Vagina (tissue), 2 donors: ENCODE measurements at regions not wholly inside any gene's neighbourhood (a gene's known extent, or its start where the extent isn't known, plus 50 kb on each side); places are given as distances from the start of the nearest gene placed in this dataset.

Experiments used
- POLR2A ChIP-seq, 2 donors: fragments of 450-650 bp; IDR thresholded peaks; one replicate each; pipeline ENCODE4 v1.6.1; 2017; ENCODE audit warnings: antibody characterized with exemption in 2 of 2, mild to moderate bottlenecking in 2 of 2, moderate library complexity in 2 of 2
- POLR2AphosphoS5 ChIP-seq, 2 donors: sonication (generic); formaldehyde crosslinking; IDR thresholded peaks; one replicate each; pipeline ENCODE4 v1.9.0; 2017; ENCODE audit warnings: antibody characterized with exemption in 2 of 2, mild to moderate bottlenecking in 2 of 2, low read depth in 1 of 2; ENCODE audit not compliant: insufficient read depth in 1 of 2
- TF ChIP-seq, protein P1 (sequence below), 3 experiments: fragments of 450-650 bp in 2 of 3; fragments of 200-600 bp in 1 of 3; sonication (generic) in 1 of 3; IDR thresholded peaks; one replicate each; pipeline ENCODE4 v1.5.1; 2017 to 2019; ENCODE audit warnings: antibody characterized with exemption in 3 of 3, mild to moderate bottlenecking in 2 of 3, moderate library complexity in 2 of 3

DNA sequence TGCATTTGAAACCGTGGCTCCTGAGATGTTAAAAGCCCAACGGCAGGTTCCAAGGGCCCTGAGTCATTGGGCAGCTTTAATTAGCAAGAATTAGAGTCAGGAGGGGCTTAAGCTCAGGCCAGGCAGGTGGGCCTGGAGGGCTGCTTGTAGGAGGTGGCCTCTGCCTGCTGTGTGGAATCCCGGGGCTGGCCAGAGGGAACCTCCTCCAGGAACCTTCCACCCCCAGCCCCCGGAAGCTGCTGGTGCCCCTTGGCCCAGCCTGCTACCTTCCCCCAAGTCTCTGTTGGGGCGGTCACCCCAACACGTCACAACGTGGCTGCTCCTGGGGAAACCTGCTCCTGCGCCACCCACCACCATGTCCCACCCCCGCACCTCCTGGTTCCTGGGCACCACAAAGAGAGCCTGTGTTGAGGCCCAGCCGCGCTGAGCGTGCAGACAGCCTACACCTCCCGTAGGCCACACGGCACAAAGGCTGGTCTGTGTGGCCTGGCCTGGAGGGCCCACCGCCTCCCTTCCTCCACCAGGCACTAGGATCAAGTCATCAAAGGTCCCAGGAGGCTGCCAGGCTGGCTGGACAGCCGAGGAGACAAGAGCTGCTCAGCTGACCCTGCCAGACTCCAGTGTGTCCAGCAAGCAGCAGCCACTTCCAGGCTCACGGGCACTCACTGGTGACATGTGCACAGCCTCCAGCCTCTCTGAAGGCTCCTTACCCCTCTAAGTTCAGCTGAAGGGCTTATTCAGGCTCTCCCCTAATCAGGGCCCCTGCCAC is 86.3 kb downstream of the SNX5 start:
- TF ChIP-seq, protein P1, sequence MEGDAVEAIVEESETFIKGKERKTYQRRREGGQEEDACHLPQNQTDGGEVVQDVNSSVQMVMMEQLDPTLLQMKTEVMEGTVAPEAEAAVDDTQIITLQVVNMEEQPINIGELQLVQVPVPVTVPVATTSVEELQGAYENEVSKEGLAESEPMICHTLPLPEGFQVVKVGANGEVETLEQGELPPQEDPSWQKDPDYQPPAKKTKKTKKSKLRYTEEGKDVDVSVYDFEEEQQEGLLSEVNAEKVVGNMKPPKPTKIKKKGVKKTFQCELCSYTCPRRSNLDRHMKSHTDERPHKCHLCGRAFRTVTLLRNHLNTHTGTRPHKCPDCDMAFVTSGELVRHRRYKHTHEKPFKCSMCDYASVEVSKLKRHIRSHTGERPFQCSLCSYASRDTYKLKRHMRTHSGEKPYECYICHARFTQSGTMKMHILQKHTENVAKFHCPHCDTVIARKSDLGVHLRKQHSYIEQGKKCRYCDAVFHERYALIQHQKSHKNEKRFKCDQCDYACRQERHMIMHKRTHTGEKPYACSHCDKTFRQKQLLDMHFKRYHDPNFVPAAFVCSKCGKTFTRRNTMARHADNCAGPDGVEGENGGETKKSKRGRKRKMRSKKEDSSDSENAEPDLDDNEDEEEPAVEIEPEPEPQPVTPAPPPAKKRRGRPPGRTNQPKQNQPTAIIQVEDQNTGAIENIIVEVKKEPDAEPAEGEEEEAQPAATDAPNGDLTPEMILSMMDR (IDR thresholded peaks at IDR 0.05): no peak
- no peak for TF ChIP-seq POLR2AphosphoS5 (IDR thresholded peaks at IDR 0.05; ENCODE audit: insufficient read depth in 1 of 2, low read depth in 1 of 2)
- TF ChIP-seq POLR2A (IDR thresholded peaks at IDR 0.05): no peak
